Osteoblast (primary cell): ENCODE measurements at regions not wholly inside any gene's neighbourhood (a gene's known extent, or its start where the extent isn't known, plus 50 kb on each side); places are given as distances from the start of the nearest gene placed in this dataset.
"Not testable (repeated sequence)": the region's sequence is repeated elsewhere in the genome, so short reads cannot be mapped to it uniquely, and the experiment has no call there.

ENCODE experiments used
- DNase-seq: peaks from one replicate; pipeline ENCODE4 v3.0.0; 2011; ENCODE audit warnings: low spot score, mixed read lengths; ENCODE audit not compliant: insufficient read length; ENCODE audit errors: missing footprints
- H2AFZ ChIP-seq: 2 replicates; pipeline ENCODE4 v1.6.0; 2011; ENCODE audit warnings: mild to moderate bottlenecking, low read length
- H3K27ac ChIP-seq: 2 replicates; pipeline ENCODE4 v1.5.1; 2011; ENCODE audit warnings: mild to moderate bottlenecking, low read depth, low read length, moderate library complexity
- H3K27me3 ChIP-seq: 2 replicates; pipeline ENCODE4 v1.6.0; 2012; ENCODE audit warnings: mild to moderate bottlenecking, control low read depth, inconsistent platforms, low read length, moderate library complexity; ENCODE audit not compliant: insufficient read depth
- H3K36me3 ChIP-seq: 2 replicates; pipeline ENCODE4 v1.5.1; 2011; ENCODE audit warnings: mild to moderate bottlenecking, low read length, control low read depth, moderate library complexity; ENCODE audit not compliant: insufficient read depth
- H3K4me1 ChIP-seq: 2 replicates; pipeline ENCODE4 v1.5.1; 2011; ENCODE audit warnings: mild to moderate bottlenecking, low read length, control low read depth, moderate library complexity; ENCODE audit not compliant: insufficient read depth
- H3K4me2 ChIP-seq: 2 replicates; pipeline ENCODE4 v1.6.0; 2011; ENCODE audit warnings: mild to moderate bottlenecking, low read length; ENCODE audit not compliant: insufficient read depth
- H3K4me3 ChIP-seq: fragments of 200-600 bp; sonication (generic); 3 replicates; pipeline ENCODE4 v1.5.1; 2012; ENCODE audit warnings: mild to moderate bottlenecking, low read length, inconsistent platforms; ENCODE audit not compliant: insufficient read depth
- H3K79me2 ChIP-seq: 2 replicates; pipeline ENCODE4 v1.6.0; 2012; ENCODE audit warnings: mild to moderate bottlenecking, low read length, control low read depth, inconsistent platforms; ENCODE audit not compliant: insufficient read depth
- H3K9me3 ChIP-seq: 2 replicates; pipeline ENCODE4 v1.5.1; 2011; ENCODE audit warnings: low read depth, low read length, control low read depth
- H4K20me1 ChIP-seq: 2 replicates; pipeline ENCODE4 v1.6.0; 2012; ENCODE audit warnings: mild to moderate bottlenecking, low read length, control low read depth; ENCODE audit not compliant: insufficient read depth
- TF ChIP-seq, protein P1 (sequence below): IDR thresholded peaks from 2 replicates; pipeline ENCODE4 v1.5.1; 2011; ENCODE audit warnings: mild to moderate bottlenecking, low read depth, low read length, moderate library complexity; ENCODE audit errors: extremely low read depth

DNA sequence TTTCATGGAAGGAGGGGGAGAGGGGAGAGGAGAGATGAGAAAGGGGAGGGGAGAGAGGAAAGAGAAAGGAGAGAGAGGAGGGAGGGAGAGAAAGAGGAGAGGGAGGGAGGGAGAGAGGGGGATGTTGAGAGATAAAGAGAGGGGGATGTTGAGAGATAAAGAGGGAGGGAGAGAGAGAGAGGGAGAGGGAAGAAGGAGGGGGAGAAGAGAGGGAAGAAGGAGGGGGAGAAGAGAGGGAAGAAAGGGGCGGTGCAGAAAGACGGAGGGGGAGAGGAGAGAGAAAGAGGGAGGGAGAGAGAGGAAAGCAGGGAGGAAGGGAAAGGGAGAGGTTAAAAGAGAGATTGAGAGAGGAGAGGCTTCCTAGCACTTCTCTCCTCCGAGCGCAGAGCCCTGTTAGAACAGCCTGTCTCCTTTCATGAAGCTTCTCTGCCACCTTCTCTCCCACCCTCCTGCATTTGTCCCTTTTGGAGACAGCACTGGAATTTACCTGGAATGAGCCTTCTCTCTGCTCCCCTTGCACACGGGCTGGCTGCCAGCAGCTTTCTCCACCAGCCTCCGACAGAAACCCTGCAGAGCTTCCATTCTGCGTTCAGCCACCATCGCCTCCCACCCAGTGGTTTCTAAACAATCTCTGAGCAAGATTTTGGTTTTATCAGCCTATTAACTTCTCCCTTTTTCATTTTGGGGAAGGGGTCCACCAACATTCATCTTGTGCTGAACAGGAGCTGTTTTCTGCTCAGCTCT lies 74.0 kb upstream of the CARD11 start:
- H3K27ac ChIP-seq: no peak overlapping the region

DNA sequence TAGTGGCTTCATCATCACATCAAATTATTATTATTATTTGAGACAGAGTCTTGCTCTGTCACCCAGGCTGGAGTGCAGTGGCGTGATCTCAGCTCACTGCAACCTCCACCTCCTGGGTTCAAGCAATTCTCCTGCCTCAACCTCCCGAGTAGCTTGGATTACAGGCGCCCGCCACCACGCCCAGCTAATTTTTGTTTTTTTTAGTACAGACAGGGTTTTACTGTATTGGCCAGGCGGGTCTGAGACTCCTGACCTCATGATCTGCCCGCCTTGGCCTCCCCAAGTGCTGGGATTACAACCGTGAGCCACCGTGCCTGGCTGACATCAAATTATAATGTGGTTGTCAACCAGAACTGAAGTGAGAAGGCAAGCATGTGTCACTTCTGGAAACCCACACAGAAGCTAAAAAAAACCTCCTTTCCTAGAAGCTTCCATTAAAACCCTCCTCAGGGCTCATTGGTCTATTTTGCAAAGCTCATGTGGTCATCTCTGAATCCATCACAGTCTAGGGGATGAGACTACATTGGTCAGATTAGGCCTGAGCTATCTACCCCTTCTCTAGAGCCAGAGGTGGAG lies 75.8 kb upstream of the CARD11 start:
- H3K4me1 ChIP-seq, H3K9me3 ChIP-seq, H2AFZ ChIP-seq, H3K79me2 ChIP-seq, H3K36me3 ChIP-seq, H4K20me1 ChIP-seq, DNase-seq, H3K27ac ChIP-seq, H3K4me3 ChIP-seq, H3K27me3 ChIP-seq, H3K4me2 ChIP-seq: not testable (repeated sequence)

More for the DNA sequence above, 74.0 kb upstream of the CARD11 start:
- no peak for DNase-seq
- no peak overlapping the region for H3K4me2 ChIP-seq
- no peaks in the 10 kb centered on the region for H3K27me3 ChIP-seq
- TF ChIP-seq, protein P1, sequence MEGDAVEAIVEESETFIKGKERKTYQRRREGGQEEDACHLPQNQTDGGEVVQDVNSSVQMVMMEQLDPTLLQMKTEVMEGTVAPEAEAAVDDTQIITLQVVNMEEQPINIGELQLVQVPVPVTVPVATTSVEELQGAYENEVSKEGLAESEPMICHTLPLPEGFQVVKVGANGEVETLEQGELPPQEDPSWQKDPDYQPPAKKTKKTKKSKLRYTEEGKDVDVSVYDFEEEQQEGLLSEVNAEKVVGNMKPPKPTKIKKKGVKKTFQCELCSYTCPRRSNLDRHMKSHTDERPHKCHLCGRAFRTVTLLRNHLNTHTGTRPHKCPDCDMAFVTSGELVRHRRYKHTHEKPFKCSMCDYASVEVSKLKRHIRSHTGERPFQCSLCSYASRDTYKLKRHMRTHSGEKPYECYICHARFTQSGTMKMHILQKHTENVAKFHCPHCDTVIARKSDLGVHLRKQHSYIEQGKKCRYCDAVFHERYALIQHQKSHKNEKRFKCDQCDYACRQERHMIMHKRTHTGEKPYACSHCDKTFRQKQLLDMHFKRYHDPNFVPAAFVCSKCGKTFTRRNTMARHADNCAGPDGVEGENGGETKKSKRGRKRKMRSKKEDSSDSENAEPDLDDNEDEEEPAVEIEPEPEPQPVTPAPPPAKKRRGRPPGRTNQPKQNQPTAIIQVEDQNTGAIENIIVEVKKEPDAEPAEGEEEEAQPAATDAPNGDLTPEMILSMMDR: no peak
- no peaks in the 10 kb centered on the region for H3K79me2 ChIP-seq
- H2AFZ ChIP-seq: no peak overlapping the region
- H3K9me3 ChIP-seq: no peaks in the 10 kb centered on the region
- no peaks in the 10 kb centered on the region for H3K4me1 ChIP-seq
- no peak overlapping the region for H3K4me3 ChIP-seq
- H3K36me3 ChIP-seq: no peaks in the 10 kb centered on the region
- no peaks in the 10 kb centered on the region for H4K20me1 ChIP-seq

DNA sequence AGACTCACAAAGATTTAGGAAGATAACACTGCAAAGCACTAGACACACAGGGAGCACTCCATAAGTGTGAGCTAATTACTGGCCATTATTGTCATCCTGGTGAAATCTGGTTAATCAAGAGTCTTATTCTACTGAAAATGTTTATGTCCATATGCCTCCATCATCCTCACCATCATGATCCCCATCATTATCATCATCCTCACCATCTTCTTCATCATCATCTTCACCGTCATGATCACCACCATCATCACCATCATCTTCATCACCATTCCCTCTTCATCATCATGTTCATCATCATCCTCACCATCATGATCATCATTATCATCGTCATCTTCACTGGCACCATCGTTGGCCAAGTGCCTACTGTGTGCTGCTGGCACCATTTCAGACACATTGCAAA lies 76.3 kb upstream of the CARD11 start:
- no peak for DNase-seq
- TF ChIP-seq, protein P1: no peak
- no peak overlapping the region for H3K4me3 ChIP-seq
- no peaks in the 10 kb centered on the region for H3K4me1 ChIP-seq
- H3K27me3 ChIP-seq: no peaks in the 10 kb centered on the region
- no peaks in the 10 kb centered on the region for H3K9me3 ChIP-seq
- H3K79me2 ChIP-seq: no peaks in the 10 kb centered on the region
- no peaks in the 10 kb centered on the region for H4K20me1 ChIP-seq
- H2AFZ ChIP-seq: no peak overlapping the region
- H3K36me3 ChIP-seq: no peaks in the 10 kb centered on the region
- no peak overlapping the region for H3K4me2 ChIP-seq
- no peak overlapping the region for H3K27ac ChIP-seq

DNA sequence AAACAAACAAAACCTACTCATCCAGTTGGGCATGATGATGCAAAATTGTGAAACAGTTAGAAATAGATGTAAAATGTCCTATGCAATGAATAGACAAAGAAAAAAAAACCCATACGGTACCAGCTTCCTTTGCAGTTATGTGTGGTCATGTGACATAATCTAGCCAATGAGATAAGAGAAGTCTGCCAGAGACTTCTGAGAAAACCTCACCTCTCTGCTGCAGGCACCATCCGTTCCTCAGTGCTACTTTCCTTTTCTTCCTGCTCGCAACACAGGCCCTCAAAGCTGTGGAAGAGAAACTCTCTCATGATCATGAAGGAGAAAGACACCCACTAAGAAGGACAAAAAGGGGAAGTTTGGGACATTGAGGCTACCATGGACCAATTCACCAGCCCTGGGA lies 76.8 kb upstream of the CARD11 start:
- no peak overlapping the region for H2AFZ ChIP-seq
- no peak overlapping the region for H3K4me2 ChIP-seq
- no peaks in the 10 kb centered on the region for H3K27me3 ChIP-seq
- H3K27ac ChIP-seq: no peak overlapping the region
- no peaks in the 10 kb centered on the region for H3K36me3 ChIP-seq
- DNase-seq: no peak
- TF ChIP-seq, protein P1: no peak
- no peaks in the 10 kb centered on the region for H3K79me2 ChIP-seq
- H4K20me1 ChIP-seq: no peaks in the 10 kb centered on the region
- no peaks in the 10 kb centered on the region for H3K4me1 ChIP-seq
- no peak overlapping the region for H3K4me3 ChIP-seq
- H3K9me3 ChIP-seq: no peaks in the 10 kb centered on the region
